PFSK-1 (cell line): ENCODE measurements at regions not wholly inside any gene's neighbourhood (a gene's known extent, or its start where the extent isn't known, plus 50 kb on each side); places are given as distances from the start of the nearest gene placed in this dataset.

Experiments used
- POLR2AphosphoS5 ChIP-seq: IDR thresholded peaks from 2 replicates; pipeline ENCODE4 v1.6.1; 2012; ENCODE audit warnings: low read depth, mild to moderate bottlenecking, control low read depth, low read length, moderate library complexity
- TAF1 ChIP-seq: IDR thresholded peaks from 2 replicates; pipeline ENCODE4 v1.6.1; 2012; ENCODE audit warnings: low read length, control low read depth, borderline replicate concordance; ENCODE audit not compliant: insufficient read depth

GRCh38 chr11:42422090-42422489 lies 889.7 kb upstream of the API5 start:
- TF ChIP-seq POLR2AphosphoS5, result no peak
- no peak for TF ChIP-seq TAF1
